SK-N-SH (cell line): ENCODE measurements at regions not wholly inside any gene's neighbourhood (a gene's known extent, or its start where the extent isn't known, plus 50 kb on each side); places are given as distances from the start of the nearest gene placed in this dataset.

ENCODE experiments used
- MEF2A ChIP-seq: IDR thresholded peaks from 2 replicates; pipeline ENCODE4 v1.4.0; 2012; ENCODE audit warnings: low read depth, borderline replicate concordance
- NRF1 ChIP-seq: IDR thresholded peaks from 2 replicates; pipeline ENCODE4 v1.6.1; 2012; ENCODE audit warnings: low read depth, mild to moderate bottlenecking, low read length
- POLR2AphosphoS5 ChIP-seq: IDR thresholded peaks from 2 replicates; pipeline ENCODE4 v1.6.1; 2012; ENCODE audit warnings: low read depth, low read length
- RAD21 ChIP-seq: IDR thresholded peaks from 2 replicates; pipeline ENCODE4 v1.6.1; 2012; ENCODE audit warnings: mild to moderate bottlenecking, low read length
- RCOR1 ChIP-seq: fragments of 150-350 bp; IDR thresholded peaks from 2 replicates; pipeline ENCODE4 v1.6.1; 2017; ENCODE audit warnings: antibody characterized with exemption, low read length
- SMC3 ChIP-seq: IDR thresholded peaks from 2 replicates; pipeline ENCODE4 v1.6.1; 2012; ENCODE audit warnings: low read depth, low read length, improper control_type of control experiment
- TAF1 ChIP-seq: IDR thresholded peaks from 2 replicates; pipeline ENCODE4 v1.6.1; 2012; ENCODE audit warnings: low read depth, mild to moderate bottlenecking, low read length, moderate library complexity, borderline replicate concordance
- TCF12 ChIP-seq: IDR thresholded peaks from 2 replicates; pipeline ENCODE4 v1.4.0; 2012
- YY1 ChIP-seq: IDR thresholded peaks from 2 replicates; pipeline ENCODE4 v1.4.0; 2012; ENCODE audit warnings: low read depth, mild to moderate bottlenecking
- TF ChIP-seq, protein P1 (sequence below): fragments of 200-600 bp; sonication (generic); IDR thresholded peaks from 2 replicates; pipeline ENCODE4 v1.6.1; 2017; ENCODE audit warnings: antibody characterized with exemption, mild to moderate bottlenecking, moderate library complexity
- TF ChIP-seq, protein P2 (sequence below): IDR thresholded peaks from 2 replicates; pipeline ENCODE4 v1.6.1; 2012; ENCODE audit warnings: mild to moderate bottlenecking, low read depth, low read length, moderate library complexity
- TF ChIP-seq, protein P3 (sequence below): IDR thresholded peaks from 2 replicates; pipeline ENCODE4 v1.4.0; 2012; ENCODE audit warnings: low read depth
- TF ChIP-seq, protein P4 (sequence below): fragments of 150-350 bp; IDR thresholded peaks from 2 replicates; pipeline ENCODE4 v1.6.1; 2017; ENCODE audit warnings: antibody characterized with exemption, low read length, low read depth, borderline replicate concordance

DNA sequence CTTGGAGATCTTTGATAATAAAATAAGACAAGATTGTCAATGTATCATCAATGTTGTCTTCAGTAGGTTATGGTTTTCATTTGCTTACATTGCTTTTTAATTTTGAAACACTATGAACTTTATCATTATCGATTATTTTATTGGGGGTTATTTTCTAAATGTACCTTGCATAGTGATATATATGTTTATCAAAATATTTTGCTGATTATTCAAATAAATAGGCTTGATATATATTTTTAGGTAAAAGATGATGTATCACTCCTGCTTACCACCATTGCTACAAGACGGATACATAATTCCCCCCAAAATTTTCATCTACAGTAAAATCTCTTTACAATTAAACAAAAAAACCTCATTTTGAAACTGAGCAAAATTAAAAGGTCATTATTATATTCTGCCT lies 293.8 kb downstream of the SUCLG1 start:
- TF ChIP-seq, protein P1, sequence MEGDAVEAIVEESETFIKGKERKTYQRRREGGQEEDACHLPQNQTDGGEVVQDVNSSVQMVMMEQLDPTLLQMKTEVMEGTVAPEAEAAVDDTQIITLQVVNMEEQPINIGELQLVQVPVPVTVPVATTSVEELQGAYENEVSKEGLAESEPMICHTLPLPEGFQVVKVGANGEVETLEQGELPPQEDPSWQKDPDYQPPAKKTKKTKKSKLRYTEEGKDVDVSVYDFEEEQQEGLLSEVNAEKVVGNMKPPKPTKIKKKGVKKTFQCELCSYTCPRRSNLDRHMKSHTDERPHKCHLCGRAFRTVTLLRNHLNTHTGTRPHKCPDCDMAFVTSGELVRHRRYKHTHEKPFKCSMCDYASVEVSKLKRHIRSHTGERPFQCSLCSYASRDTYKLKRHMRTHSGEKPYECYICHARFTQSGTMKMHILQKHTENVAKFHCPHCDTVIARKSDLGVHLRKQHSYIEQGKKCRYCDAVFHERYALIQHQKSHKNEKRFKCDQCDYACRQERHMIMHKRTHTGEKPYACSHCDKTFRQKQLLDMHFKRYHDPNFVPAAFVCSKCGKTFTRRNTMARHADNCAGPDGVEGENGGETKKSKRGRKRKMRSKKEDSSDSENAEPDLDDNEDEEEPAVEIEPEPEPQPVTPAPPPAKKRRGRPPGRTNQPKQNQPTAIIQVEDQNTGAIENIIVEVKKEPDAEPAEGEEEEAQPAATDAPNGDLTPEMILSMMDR = no peak
- TF ChIP-seq POLR2AphosphoS5 (no peak), NRF1 (no peak), MEF2A (no peak), RAD21 (no peak), TAF1 (no peak), SMC3 (no peak), TCF12 (no peak), RCOR1 (no peak), YY1 (no peak)
- TF ChIP-seq, protein P2, sequence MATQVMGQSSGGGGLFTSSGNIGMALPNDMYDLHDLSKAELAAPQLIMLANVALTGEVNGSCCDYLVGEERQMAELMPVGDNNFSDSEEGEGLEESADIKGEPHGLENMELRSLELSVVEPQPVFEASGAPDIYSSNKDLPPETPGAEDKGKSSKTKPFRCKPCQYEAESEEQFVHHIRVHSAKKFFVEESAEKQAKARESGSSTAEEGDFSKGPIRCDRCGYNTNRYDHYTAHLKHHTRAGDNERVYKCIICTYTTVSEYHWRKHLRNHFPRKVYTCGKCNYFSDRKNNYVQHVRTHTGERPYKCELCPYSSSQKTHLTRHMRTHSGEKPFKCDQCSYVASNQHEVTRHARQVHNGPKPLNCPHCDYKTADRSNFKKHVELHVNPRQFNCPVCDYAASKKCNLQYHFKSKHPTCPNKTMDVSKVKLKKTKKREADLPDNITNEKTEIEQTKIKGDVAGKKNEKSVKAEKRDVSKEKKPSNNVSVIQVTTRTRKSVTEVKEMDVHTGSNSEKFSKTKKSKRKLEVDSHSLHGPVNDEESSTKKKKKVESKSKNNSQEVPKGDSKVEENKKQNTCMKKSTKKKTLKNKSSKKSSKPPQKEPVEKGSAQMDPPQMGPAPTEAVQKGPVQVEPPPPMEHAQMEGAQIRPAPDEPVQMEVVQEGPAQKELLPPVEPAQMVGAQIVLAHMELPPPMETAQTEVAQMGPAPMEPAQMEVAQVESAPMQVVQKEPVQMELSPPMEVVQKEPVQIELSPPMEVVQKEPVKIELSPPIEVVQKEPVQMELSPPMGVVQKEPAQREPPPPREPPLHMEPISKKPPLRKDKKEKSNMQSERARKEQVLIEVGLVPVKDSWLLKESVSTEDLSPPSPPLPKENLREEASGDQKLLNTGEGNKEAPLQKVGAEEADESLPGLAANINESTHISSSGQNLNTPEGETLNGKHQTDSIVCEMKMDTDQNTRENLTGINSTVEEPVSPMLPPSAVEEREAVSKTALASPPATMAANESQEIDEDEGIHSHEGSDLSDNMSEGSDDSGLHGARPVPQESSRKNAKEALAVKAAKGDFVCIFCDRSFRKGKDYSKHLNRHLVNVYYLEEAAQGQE = no peak
- TF ChIP-seq, protein P3, sequence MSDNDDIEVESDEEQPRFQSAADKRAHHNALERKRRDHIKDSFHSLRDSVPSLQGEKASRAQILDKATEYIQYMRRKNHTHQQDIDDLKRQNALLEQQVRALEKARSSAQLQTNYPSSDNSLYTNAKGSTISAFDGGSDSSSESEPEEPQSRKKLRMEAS = no peak
- TF ChIP-seq, protein P4, sequence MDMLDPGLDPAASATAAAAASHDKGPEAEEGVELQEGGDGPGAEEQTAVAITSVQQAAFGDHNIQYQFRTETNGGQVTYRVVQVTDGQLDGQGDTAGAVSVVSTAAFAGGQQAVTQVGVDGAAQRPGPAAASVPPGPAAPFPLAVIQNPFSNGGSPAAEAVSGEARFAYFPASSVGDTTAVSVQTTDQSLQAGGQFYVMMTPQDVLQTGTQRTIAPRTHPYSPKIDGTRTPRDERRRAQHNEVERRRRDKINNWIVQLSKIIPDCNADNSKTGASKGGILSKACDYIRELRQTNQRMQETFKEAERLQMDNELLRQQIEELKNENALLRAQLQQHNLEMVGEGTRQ = no peak
